Fibroblast of skin of left quadriceps (primary cell): ENCODE measurements at regions not wholly inside any gene's neighbourhood (a gene's known extent, or its start where the extent isn't known, plus 50 kb on each side); places are given as distances from the start of the nearest gene placed in this dataset.

Experiments
- DNase-seq, 2 experiments: peaks; one replicate each; pipeline ENCODE4 v3.0.0-alpha.2; 2013; ENCODE audit warnings: low read depth in 2 of 2

DNA sequence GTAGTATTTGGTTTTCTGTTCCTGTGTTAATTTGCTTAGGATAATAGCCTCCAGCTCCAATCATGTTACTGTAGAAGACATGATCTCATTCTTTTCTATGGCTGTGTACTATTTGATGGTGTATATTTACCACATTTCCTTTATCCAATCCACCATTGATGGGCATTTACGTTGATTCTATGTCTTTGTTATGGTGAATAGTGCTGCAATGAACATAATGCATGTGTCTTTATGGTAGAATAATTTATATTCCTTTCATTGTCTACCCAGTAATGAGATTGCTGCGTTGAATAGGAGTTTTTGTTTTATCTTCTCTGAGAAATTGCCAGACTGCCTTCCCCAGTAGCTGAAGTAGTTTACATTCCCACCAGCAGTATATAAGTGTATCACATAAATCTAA is 538.8 kb downstream of the LRRIQ3 start:
- DNase-seq = no peak

DNA sequence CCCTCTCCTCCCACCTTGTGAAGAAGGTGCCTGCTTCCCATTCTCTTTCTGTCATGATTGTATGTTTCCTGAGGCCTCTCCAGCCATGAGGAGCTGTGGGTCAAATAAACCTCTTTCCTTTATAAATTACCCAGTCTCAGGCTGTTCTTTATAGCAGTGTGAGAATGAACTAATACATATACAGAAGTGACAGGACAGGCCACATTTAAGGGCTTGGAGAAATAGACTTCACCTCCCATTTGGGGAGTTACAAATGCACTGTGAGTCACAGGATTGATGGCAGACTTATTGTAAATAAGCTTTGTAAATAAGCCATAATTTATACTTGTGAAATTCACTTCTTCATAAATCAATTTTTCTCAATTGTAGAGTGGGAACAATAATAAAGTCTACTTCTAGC is 543.3 kb downstream of the LRRIQ3 start:
- DNase-seq = no peak

DNA sequence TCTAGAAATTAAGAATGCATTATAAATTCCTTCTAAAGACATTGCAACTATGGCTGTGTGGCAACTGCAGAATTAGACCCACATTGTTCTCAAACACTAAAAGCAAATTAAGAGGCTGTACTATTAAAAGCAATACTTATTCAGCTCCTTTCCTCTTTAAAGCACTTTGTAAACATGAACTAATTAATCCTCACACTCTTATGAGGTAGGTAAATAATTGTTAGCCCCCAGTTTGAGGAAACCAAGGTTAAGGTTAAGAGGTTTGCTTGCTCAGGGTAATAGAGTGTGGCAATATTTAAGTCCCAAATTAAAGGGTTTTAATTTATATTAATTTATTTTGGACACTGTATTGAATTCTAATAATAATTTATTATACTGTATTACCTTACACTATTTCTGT is 553.8 kb downstream of the LRRIQ3 start:
- DNase-seq = no peak

DNA sequence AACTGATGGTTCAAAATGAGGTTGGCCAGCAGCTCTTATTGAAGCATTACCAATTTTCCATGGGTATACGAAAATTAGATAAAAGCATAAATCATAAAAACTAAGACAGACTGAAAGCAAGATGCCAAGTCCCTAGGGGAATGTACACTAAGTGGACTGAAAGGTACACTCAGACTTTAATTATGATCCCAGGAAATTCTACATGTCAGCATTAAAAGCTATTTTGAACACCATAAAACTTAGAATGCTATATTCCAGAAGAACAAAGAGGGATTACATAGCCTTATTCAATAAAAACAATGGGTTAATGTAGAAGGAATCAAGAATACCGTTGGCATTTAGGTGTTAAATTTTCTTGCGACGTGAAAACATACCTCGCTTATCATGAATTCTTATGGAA is 558.5 kb downstream of the LRRIQ3 start:
- no peak for DNase-seq

DNA sequence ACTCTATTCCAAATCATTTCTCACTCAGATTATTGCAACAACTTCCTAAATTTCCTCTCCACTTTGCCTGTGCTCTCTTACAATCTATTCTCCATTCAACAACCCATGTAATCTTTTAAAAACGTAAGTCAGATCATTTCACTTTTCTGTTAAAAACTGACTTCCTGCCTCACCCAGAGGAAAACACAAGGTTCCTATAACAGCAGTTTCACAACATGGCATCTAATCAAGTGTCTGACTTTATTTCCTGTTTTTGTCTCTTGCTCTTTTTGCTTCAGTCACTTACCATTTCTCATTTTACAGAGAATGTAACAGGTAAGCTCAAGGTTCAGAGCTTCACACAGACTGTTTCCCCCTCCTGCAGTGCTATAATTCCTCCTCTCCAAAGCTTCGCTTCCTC is 560.7 kb downstream of the LRRIQ3 start:
- DNase-seq = no peak

DNA sequence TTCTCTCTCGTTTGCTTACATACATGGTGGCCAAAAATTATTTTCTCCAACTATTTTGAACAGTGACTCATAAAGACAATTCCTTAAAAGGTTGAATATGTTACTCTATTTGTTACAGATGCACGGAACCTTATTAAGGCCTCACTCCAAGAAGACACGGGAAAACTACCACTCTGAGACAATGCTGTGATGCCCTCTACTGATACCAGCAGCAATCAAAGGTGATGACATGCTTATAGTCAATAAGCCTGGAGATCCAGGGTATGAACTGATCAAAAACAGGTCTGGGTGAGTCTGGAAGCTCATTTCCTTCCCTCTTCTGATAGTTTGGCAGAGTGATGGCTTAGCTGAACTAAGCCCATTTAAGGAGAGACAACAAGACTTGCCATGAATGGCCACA is 563.0 kb downstream of the LRRIQ3 start:
- DNase-seq = no peak

DNA sequence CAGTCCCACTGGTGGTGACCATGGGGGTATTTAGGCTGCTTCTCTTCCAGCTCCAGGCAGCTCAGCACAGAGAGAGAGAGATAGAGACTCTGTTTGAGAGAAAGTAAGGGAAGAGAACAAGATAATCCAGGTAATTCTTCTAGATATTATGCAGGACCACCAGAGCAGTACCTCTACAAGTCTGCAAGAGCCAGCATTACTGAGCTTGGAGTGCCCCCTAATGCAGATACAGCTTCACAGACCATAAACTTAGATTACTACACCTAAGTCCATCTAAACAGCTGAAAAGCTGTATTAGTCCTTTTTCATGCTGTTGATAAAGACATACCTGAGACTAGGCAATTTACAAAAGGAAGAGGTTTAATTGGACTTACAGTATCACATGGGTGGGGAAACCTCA is 570.3 kb downstream of the LRRIQ3 start:
- no peak for DNase-seq

DNA sequence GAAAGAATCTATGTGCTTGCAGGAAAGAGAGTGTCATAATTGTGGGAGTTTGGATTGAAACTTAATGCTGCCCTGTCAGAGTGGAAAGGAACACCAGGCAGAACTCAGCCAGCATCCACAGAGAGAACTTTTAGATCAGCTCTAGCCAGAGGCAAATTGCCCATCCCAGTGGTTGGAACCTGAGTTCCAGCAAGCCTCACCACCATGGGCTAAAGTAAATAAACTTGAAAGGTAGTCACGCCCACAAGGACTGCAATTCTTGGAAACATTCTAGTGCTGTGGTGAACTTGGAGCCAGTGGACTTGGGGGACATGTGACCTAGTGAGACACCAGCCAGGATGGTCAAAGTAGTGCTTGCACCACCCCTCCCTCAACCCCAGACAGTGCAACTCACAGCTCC is 571.6 kb downstream of the LRRIQ3 start:
- DNase-seq = no peak

DNA sequence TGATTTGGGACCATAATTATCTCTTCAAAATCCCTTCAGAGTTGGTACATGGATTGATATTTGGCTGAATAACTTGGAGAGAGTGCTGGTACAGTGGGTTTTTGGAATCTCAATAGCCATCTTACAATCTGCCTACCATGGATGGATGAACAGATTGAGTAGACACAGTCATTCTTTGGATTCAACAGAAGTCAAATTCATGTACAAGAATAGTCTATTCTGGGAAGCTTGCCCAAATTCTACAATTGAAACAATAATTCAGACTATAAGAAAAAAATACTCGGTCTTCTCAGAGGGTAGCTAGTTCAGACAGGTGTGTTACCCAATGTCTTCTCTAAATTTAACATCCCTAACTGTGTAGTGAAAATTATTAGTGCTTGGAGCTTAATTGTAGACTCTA is 574.0 kb downstream of the LRRIQ3 start:
- no peak for DNase-seq

DNA sequence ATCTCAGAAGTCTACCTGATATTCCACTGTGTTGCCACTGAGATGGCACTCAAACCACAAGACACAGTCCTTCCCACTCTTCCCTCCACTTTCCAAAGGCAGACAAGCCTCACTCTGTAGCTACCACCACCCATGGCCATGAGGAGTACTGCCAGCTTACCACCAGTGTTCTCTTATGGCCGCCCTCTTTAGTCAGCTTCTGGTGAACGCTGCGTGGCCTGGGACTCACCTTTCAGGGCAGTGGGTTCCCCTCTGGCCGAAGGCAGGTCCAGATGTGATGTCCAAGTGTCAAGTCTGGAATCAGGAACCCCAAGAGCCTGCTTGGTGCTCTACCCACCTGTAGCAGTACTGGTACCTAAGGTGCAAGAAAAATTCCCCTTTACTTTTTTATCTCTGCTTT is 580.8 kb downstream of the LRRIQ3 start:
- no peak for DNase-seq

DNA sequence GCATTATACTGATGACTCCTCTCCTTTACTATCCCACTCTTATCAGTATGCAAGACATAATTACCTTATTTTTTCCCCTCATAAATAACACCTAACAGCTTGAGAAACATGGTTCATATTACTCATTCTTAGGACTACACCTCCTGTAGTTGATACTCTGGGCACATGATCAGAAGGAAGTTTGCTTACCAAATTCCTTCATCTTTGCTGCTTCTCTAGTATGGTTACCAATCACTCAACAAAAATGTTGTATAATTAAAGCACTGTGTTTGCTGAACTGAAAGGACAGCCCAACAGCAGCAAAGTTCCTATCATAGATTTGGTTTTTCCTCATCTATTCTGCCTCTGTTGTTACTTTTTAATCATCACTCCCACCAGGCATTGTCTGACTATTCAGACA is 586.3 kb downstream of the LRRIQ3 start:
- DNase-seq = no peak

DNA sequence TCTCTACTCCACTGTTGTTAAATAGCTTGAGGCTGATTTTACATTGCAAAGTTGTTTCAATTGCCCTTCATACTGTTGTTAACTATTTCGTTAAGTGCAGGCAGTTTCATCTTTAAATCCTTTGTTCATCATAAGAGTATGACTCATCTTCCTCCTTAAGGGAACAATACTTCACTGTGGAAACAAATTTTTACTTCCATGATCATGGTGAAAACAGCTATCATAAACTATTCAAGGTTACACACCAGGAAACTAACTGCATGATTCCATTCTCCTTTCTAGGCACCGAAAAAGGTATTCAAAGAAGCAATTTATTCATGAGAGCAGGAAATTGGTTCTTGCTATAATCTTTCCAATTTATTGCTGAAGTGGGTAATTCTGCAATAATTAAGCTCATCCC is 593.2 kb downstream of the LRRIQ3 start:
- DNase-seq = no peak

DNA sequence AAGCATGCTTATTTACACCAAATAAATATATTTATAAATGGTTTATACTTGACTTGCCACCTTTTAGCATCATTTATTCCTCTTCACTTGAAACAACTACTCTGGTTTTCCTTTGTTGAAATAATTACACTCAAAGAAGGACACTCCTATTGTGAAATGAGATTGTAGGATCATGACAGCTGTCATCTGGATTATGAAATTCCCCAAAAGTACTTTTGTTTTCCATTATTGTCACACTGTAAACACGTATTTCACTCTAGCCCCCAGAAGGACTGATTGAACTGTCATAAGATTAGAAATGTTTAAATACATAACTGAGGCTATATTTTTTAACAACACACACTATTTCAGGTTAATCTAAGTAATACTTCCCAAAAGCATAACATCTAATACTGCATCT is 593.8 kb downstream of the LRRIQ3 start:
- no peak for DNase-seq

DNA sequence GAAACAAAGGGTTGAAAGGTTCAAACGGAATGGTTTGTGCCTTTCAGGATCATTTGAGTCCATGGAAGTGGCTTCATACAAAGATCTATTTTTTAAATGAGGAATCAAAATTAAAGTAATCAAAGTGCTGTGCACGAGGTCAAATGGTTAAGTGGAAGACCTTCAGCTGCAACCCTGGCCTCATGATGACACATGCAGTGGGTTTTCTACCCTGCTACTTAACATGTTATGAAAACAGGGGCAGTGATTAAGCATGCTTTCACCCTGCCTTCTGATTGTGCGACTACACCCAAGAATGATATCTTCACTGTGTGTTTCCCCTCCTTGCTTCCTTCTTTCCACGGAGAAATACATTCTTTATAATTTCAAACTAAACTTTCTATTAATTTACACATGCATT is 604.2 kb downstream of the LRRIQ3 start:
- no peak for DNase-seq

DNA sequence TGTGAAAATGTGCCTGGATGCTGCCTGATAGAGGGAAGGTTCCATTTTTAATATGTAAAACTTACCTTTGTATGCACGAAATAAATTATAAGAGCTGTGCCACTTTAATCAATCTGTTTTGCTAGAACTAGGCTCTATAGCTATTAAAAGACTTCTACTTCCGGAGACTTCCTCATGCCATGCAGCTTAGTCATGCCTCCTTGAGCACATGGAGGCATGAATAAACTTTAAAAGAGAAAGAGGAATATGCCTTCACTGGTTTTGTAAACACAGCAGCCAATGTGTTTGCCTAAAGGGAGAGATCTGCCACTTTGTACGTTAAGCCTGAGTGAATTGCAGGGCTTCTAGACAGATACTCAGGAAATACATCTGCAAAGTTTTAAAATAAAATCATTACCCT is 604.6 kb downstream of the LRRIQ3 start:
- DNase-seq = peak; percentile 56 to 62

DNA sequence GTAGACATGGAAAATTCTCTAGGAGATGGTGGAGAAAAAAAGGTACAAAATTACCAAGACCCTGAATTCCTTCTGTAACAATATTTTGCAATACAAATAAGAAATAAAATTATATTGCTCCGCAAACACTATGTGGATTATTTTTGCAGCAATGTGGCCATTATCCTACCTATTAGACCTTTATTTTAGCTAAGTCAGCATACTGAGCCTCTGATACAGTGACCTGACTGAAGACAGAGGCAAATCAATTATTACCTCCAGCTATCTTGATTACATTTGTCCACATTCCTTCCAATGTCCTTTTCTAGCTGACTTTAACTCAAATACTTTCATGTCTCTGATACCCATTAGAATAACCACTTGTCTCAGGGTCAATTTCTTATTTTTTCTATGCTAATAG is 610.9 kb downstream of the LRRIQ3 start:
- no peak for DNase-seq

DNA sequence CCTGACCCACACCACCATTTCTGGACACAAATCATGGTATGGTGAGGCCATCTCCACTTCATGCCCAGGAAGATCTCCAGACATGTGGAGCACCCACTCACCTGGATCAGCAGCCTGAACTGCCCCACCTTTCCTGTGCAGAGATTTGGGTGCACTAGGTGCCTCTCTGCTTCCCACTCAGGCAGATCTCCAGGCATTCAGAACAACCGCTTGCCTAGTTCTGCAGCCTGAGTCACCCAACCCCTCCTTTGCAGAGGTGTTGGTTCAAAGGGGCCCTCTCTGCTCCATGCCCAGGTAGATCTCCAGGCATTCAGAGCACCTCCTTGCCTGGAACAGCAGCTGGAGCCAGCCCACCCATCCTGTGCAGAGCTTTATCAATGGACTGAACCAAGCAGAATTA is 620.8 kb downstream of the LRRIQ3 start:
- no peak for DNase-seq

DNA sequence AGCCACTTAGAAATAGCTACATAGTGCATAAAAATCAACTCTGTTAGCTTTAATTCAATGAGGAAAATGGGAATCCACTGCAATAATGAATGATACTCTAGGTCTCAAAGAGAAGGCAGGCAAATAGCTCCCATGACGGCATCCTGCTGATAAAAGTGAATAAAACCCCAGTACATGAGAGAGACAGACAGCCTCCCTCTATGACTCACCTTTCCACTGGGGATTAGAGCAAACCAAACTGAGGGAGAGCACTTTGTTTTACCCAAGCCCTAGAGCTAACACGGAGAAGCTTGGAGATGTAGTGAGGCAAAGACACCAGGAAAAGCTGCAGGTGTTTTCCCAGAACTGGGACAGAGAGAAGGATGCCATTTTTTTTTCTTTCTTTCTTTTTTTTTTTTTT is 621.9 kb downstream of the LRRIQ3 start:
- no peak for DNase-seq

DNA sequence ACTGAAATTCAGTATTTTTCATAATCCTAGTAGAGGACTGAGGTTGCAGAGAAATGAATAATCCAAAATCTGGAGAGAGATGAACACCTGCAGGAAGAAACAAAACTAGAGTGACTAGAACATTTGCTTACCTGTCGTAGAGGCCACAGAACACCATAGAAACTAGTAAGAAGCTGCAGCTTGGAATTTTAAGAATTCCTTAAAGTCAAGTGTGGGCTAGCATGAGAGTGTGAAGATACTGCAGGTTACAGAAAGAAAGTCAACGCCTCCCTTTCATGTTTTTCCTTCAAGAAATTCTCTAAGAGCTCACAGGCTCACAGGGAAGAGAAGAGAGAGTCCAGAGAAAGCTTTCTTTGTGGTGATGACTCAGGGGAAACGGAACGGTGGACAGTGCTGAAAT is 633.7 kb downstream of the LRRIQ3 start:
- DNase-seq = no peak

DNA sequence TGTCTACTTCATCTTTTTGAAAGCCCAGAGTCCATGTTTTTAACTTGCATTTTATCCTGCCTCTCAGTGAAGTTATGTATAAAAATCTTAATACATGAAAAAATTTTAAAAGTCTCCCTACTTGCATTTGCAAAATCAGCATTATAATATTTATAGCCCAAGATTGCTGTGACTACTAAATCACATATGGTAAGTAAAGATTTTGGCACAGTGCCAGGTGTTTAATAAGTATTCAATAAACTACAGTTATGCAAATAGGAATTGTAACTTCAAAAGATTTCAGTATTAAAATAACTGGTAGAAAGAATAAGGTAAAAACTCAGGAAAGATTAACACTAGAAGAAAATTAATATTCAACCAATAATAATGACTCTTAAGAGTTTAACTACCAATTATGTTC is 641.7 kb downstream of the LRRIQ3 start:
- DNase-seq = no peak

DNA sequence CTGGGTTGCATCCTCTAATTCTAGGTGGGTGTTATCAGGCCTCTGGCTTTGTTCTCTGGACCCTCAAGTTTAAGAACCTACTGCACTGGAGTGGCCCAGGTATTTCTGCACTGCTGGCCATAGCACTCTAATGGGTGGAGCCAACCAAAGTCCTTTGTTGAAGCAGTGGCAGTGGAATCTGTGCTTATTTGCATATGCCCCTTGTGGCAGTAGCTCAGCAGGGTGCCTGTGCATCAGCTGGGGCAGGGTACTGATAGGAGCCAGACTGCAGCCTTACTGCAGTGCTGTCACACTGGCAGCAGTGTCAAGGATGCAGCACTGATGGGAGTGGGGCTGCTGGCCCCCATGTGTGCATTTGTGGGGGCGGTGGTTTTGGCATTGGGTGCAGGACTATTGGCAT is 660.6 kb downstream of the LRRIQ3 start:
- no peak for DNase-seq

DNA sequence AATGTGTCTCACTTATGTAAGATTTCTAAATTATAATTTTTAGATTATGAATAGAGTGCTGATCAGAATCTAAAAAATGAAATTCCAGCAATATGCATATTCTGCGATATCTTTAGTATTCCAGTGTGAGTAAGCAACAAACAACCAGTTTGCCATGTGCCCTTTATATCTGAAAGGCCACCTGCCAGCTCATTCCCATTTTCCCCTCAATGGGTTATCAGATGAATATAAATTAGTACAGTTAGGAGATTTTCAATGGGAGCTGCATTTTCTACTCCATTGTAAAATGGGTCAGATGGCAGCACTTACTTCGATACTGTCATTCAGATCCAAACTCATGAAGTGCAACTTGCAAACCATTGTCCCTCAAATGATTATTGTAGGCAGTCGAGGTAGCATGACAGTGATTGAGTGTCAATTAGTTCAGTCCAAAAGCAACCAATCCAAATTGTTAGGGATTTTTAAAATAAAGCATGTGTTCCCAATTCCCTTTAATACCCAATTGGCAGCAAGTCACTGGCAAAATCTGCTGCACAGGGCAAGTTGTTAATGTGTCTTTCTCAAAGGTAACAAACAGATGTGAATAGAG is 680.3 kb downstream of the LRRIQ3 start:
- no peak for DNase-seq

DNA sequence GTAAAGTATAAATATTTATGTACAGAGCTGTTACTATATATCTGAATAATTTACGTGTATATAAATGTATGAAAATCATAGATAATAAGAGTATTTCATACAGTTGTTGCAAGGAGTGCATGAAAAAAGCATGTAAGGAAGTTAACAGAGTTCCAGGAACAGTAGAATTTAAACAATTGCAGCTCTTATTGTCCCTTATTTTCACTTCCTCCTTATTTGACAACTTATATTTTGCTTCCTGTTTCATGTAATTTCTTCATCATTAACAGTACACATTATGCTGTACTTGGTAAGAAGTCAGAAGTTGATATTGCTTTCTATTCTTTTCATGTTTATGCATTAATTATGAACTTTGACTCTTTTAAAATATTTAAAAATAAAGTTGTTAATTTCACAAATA is 681.5 kb downstream of the LRRIQ3 start:
- no peak for DNase-seq

DNA sequence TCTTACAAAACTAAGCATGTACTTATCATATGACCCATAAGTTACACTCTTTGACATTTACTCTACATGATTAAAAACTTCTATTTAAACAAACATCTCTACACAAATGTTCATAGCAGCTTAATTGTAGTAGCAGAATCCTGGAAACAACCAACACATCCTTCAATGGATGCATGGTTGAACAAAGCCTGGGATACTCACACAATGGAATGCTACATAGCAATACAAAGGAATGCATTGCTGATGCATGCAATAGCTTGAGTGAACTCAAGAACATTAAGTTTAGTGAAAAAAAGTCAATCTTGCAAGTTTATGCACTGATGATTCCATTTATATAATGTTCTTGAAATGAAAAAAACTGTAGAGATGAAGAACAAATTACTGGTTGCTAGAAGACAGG is 686.9 kb downstream of the LRRIQ3 start:
- DNase-seq = no peak

DNA sequence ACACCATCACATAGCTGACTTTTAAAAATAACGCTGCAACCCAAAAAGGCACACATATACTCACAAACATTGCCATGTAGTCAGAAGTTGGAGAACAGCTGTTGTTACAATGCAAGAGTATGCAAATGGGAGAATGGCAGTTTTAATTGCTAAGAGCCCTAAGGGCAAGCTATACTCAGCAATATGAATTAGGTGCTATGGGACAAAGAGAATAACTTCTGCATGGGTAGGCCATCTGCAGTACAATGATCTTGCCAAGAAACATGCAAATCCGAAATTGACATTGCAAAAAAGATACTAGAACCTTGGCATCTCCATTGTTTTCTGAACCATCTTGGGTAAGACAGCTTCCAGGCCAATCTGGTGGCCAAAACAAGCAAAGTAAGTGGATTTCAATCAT is 697.8 kb downstream of the LRRIQ3 start:
- DNase-seq = no peak
